ENCODE measurements at regions not wholly inside any gene's neighbourhood (a gene's known extent, or its start where the extent isn't known, plus 50 kb on each side); places are given as distances from the start of the nearest gene placed in this dataset.
A peak's percentile ranks its signal among the peaks of the same experiment; 100 is the strongest.
"Not testable (repeated sequence)": the region's sequence is repeated elsewhere in the genome, so short reads cannot be mapped to it uniquely, and the experiment has no call there.

- no peak for DNase-seq (ENCODE audit: low spot score)
These were observed 494.4 kb downstream of the CDH9 start for GRCh38 chr5:26543987-26544386.

- DNase-seq (ENCODE audit: low spot score): no peak
These were observed 500.2 kb downstream of the CDH9 start for GRCh38 chr5:26538226-26538625.

- no peak for DNase-seq (ENCODE audit: low spot score)
These were observed 503.2 kb downstream of the CDH9 start for GRCh38 chr5:26535215-26535614.

GRCh38 chr5:26530305-26530704 is 508.1 kb downstream of the CDH9 start:
- no peak for DNase-seq (ENCODE audit: low spot score)

- no peak for DNase-seq (ENCODE audit: low spot score)
These were observed 519.1 kb downstream of the CDH9 start for GRCh38 chr5:26519245-26519644.

GRCh38 chr5:26518065-26518464 is 520.3 kb downstream of the CDH9 start:
- no peak for DNase-seq (ENCODE audit: low spot score)

GRCh38 chr5:26498972-26499371 is 539.4 kb downstream of the CDH9 start:
- DNase-seq (ENCODE audit: low spot score): no peak

GRCh38 chr5:26495437-26495836 is 542.9 kb downstream of the CDH9 start:
- DNase-seq (ENCODE audit: low spot score): no peak

GRCh38 chr5:26492906-26493459 is 545.4 kb downstream of the CDH9 start:
- DNase-seq (ENCODE audit: low spot score): no peak

GRCh38 chr5:26487553-26487952 is 550.8 kb downstream of the CDH9 start:
- DNase-seq (ENCODE audit: low spot score): no peak

GRCh38 chr5:26486631-26487030 is 551.8 kb downstream of the CDH9 start:
- DNase-seq (ENCODE audit: low spot score): no peak

- DNase-seq (ENCODE audit: low spot score): not testable (repeated sequence)
These were observed 553.1 kb downstream of the CDH9 start for GRCh38 chr5:26485146-26485860.

GRCh38 chr5:26482810-26483375 is 555.5 kb downstream of the CDH9 start:
- DNase-seq (ENCODE audit: low spot score): peak; percentile 83

- DNase-seq (ENCODE audit: low spot score): peak; percentile 33
These were observed 556.1 kb downstream of the CDH9 start for GRCh38 chr5:26482076-26482809.

- no peak for DNase-seq (ENCODE audit: low spot score)
These were observed 567.9 kb downstream of the CDH9 start for GRCh38 chr5:26470439-26470838.

GRCh38 chr5:26439121-26439520 is 599.3 kb downstream of the CDH9 start:
- DNase-seq (ENCODE audit: low spot score): no peak

- no peak for DNase-seq (ENCODE audit: low spot score)
These were observed 603.7 kb downstream of the CDH9 start for GRCh38 chr5:26434688-26435087.

GRCh38 chr5:26432386-26432785 is 606.0 kb downstream of the CDH9 start:
- no peak for DNase-seq (ENCODE audit: low spot score)

- no peak for DNase-seq (ENCODE audit: low spot score)
These were observed 608.1 kb downstream of the CDH9 start for GRCh38 chr5:26430323-26430722.

GRCh38 chr5:26427281-26427680 is 611.1 kb downstream of the CDH9 start:
- DNase-seq (ENCODE audit: low spot score): no peak

GRCh38 chr5:26419987-26420386 is 618.4 kb downstream of the CDH9 start:
- no peak for DNase-seq (ENCODE audit: low spot score)

GRCh38 chr5:26416911-26417310 is 621.5 kb downstream of the CDH9 start:
- DNase-seq (ENCODE audit: low spot score): no peak
